ENCODE measurements at regions not wholly inside any gene's neighbourhood (a gene's known extent, or its start where the extent isn't known, plus 50 kb on each side); places are given as distances from the start of the nearest gene placed in this dataset.

- H3K9ac ChIP-seq = no peak overlapping the region
- H3K4me1 ChIP-seq (ENCODE audit: low read depth, poor library complexity, severe bottlenecking) = no peaks in the 10 kb centered on the region
- no peaks in the 10 kb centered on the region for H3K79me2 ChIP-seq (ENCODE audit: insufficient read depth, low read depth)
- H3K27ac ChIP-seq = no peak overlapping the region
- H2AFZ ChIP-seq (ENCODE audit: low read depth) = no peak overlapping the region
- TF ChIP-seq CTCF (conservative IDR thresholded peaks at IDR 0.05; ENCODE audit: low read depth, low read length) = no peak
- no peaks in the 10 kb centered on the region for H3K36me3 ChIP-seq (ENCODE audit: insufficient read depth)
- H4K20me1 ChIP-seq (ENCODE audit: insufficient read depth) = no peaks in the 10 kb centered on the region
- H3K27me3 ChIP-seq (ENCODE audit: insufficient read depth, low read depth) = no peaks in the 10 kb centered on the region
- no peak overlapping the region for H3K4me2 ChIP-seq
- no peak overlapping the region for H3K4me3 ChIP-seq (IDR thresholded peaks at IDR 0.05; ENCODE audit: insufficient read depth, low read depth, low read length)
Observed at GRCh38 chr7:131873581-131873980, 317.2 kb upstream of the PODXL start.

- no peak for TF ChIP-seq CTCF (conservative IDR thresholded peaks at IDR 0.05; ENCODE audit: low read depth, low read length)
- no peaks in the 10 kb centered on the region for H3K4me1 ChIP-seq (ENCODE audit: low read depth, poor library complexity, severe bottlenecking)
- no peak overlapping the region for H3K4me2 ChIP-seq
- H4K20me1 ChIP-seq (ENCODE audit: insufficient read depth) = no peaks in the 10 kb centered on the region
- H3K27me3 ChIP-seq (ENCODE audit: insufficient read depth, low read depth) = no peaks in the 10 kb centered on the region
- H3K4me3 ChIP-seq (IDR thresholded peaks at IDR 0.05; ENCODE audit: insufficient read depth, low read depth, low read length) = no peak overlapping the region
- H3K79me2 ChIP-seq (ENCODE audit: insufficient read depth, low read depth) = no peaks in the 10 kb centered on the region
- H3K9ac ChIP-seq = no peak overlapping the region
- no peaks in the 10 kb centered on the region for H3K36me3 ChIP-seq (ENCODE audit: insufficient read depth)
- H3K27ac ChIP-seq = no peak overlapping the region
- H2AFZ ChIP-seq (ENCODE audit: low read depth) = no peak overlapping the region
Observed at GRCh38 chr7:131869986-131870385, 313.6 kb upstream of the PODXL start.

- H3K4me3 ChIP-seq (IDR thresholded peaks at IDR 0.05; ENCODE audit: insufficient read depth, low read depth, low read length) = no peak overlapping the region
- H4K20me1 ChIP-seq (ENCODE audit: insufficient read depth) = no peaks in the 10 kb centered on the region
- H3K27ac ChIP-seq = no peak overlapping the region
- H3K4me1 ChIP-seq (ENCODE audit: low read depth, poor library complexity, severe bottlenecking) = no peaks in the 10 kb centered on the region
- H3K27me3 ChIP-seq (ENCODE audit: insufficient read depth, low read depth) = no peaks in the 10 kb centered on the region
- H3K4me2 ChIP-seq = no peak overlapping the region
- TF ChIP-seq CTCF (conservative IDR thresholded peaks at IDR 0.05; ENCODE audit: low read depth, low read length) = no peak
- H3K79me2 ChIP-seq (ENCODE audit: insufficient read depth, low read depth) = no peaks in the 10 kb centered on the region
- H3K36me3 ChIP-seq (ENCODE audit: insufficient read depth) = no peaks in the 10 kb centered on the region
- H2AFZ ChIP-seq (ENCODE audit: low read depth) = no peak overlapping the region
- no peak overlapping the region for H3K9ac ChIP-seq
Observed at GRCh38 chr7:131869169-131869844, 312.9 kb upstream of the PODXL start.

GRCh38 chr7:131867461-131867860 is 311.0 kb upstream of the PODXL start:
- H3K36me3 ChIP-seq (ENCODE audit: insufficient read depth) = no peaks in the 10 kb centered on the region

More at GRCh38 chr7:131867461-131867860, 311.0 kb upstream of the PODXL start:
- H3K9ac ChIP-seq = no peak overlapping the region
- H3K4me3 ChIP-seq (IDR thresholded peaks at IDR 0.05; ENCODE audit: insufficient read depth, low read depth, low read length) = no peak overlapping the region
- TF ChIP-seq CTCF (conservative IDR thresholded peaks at IDR 0.05; ENCODE audit: low read depth, low read length) = no peak
- H3K4me2 ChIP-seq = no peak overlapping the region
- no peaks in the 10 kb centered on the region for H4K20me1 ChIP-seq (ENCODE audit: insufficient read depth)
- H3K79me2 ChIP-seq (ENCODE audit: insufficient read depth, low read depth) = no peaks in the 10 kb centered on the region
- H2AFZ ChIP-seq (ENCODE audit: low read depth) = no peak overlapping the region
- no peaks in the 10 kb centered on the region for H3K4me1 ChIP-seq (ENCODE audit: low read depth, poor library complexity, severe bottlenecking)
- no peaks in the 10 kb centered on the region for H3K27me3 ChIP-seq (ENCODE audit: insufficient read depth, low read depth)
- H3K27ac ChIP-seq = no peak overlapping the region
